ENCODE measurements at regions not wholly inside any gene's neighbourhood (a gene's known extent, or its start where the extent isn't known, plus 50 kb on each side); places are given as distances from the start of the nearest gene placed in this dataset.

- peaks cover 6% of the 10 kb centered on the region for H3K36me3 Mint-ChIP-seq
- H3K27ac Mint-ChIP-seq: peak overlapping the region; percentile 12
- Histone ChIP-seq H3K27me3 (no peaks in the 10 kb centered on the region), H3K4me3 (no peak overlapping the region), H4K20me1 (ENCODE audit: low read depth) (no peaks in the 10 kb centered on the region), H3K9me3 (ENCODE audit: low read depth) (no peaks in the 10 kb centered on the region), H3F3A (ENCODE audit: low read depth) (peaks cover 8% of the 10 kb centered on the region), H3K4me1 (peaks cover 9% of the 10 kb centered on the region), H3K36me3 (no peaks in the 10 kb centered on the region), H3K4me2 (no peak overlapping the region), H3K79me2 (ENCODE audit: low read depth) (no peaks in the 10 kb centered on the region), H3K27ac (no peak overlapping the region), H3K9ac (no peak overlapping the region), H2AFZ (replicated peaks) (no peak overlapping the region)
- H3K4me3 Mint-ChIP-seq: no peak overlapping the region
- H3K27me3 Mint-ChIP-seq (ENCODE audit: insufficient read depth, low read depth): peaks cover 14% of the 10 kb centered on the region
- peaks cover 6% of the 10 kb centered on the region for H3K4me1 Mint-ChIP-seq
- H3K9me3 Mint-ChIP-seq: peaks cover 11% of the 10 kb centered on the region
- DNase-seq (ENCODE audit: low spot score): no peak
- TF ChIP-seq CTCF (IDR thresholded peaks at IDR 0.05): no peak
- no peak for TF ChIP-seq EZH2 (IDR thresholded peaks at IDR 0.05)
- no peak for TF ChIP-seq EZH2phosphoT487 (IDR thresholded peaks at IDR 0.05)
Observed at GRCh38 chr2:121890041-121890440, 134.6 kb downstream of the TSN start.

- no peaks in the 10 kb centered on the region for H3K9me3 ChIP-seq (ENCODE audit: low read depth)
- H3K36me3 ChIP-seq: no peaks in the 10 kb centered on the region
- Mint-ChIP-seq H3K27ac (peak overlapping the region; percentile 65), H3K27me3 (ENCODE audit: insufficient read depth, low read depth) (peaks cover 13% of the 10 kb centered on the region), H3K36me3 (peaks cover 4% of the 10 kb centered on the region), H3K4me1 (peaks cover 14% of the 10 kb centered on the region), H3K4me3 (no peak overlapping the region), H3K9me3 (peaks cover 11% of the 10 kb centered on the region)
- H4K20me1 ChIP-seq (ENCODE audit: low read depth): no peaks in the 10 kb centered on the region
- DNase-seq (ENCODE audit: low spot score): no peak
- peaks cover 8% of the 10 kb centered on the region for H3F3A ChIP-seq (ENCODE audit: low read depth)
- no peak overlapping the region for H3K27ac ChIP-seq
- H3K4me1 ChIP-seq: peaks cover 9% of the 10 kb centered on the region
- no peak overlapping the region for H3K4me3 ChIP-seq
- TF ChIP-seq EZH2 (IDR thresholded peaks at IDR 0.05): no peak
- TF ChIP-seq EZH2phosphoT487 (IDR thresholded peaks at IDR 0.05): no peak
- no peak for TF ChIP-seq CTCF (IDR thresholded peaks at IDR 0.05)
- no peak overlapping the region for H3K9ac ChIP-seq
- no peaks in the 10 kb centered on the region for H3K27me3 ChIP-seq
- H3K4me2 ChIP-seq: no peak overlapping the region
- H2AFZ ChIP-seq (replicated peaks): no peak overlapping the region
- no peaks in the 10 kb centered on the region for H3K79me2 ChIP-seq (ENCODE audit: low read depth)
Observed at GRCh38 chr2:121895723-121896571, 140.5 kb downstream of the TSN start.

- peak; percentile 55 for TF ChIP-seq CTCF (IDR thresholded peaks at IDR 0.05)
- TF ChIP-seq EZH2 (IDR thresholded peaks at IDR 0.05): no peak
- no peak for TF ChIP-seq EZH2phosphoT487 (IDR thresholded peaks at IDR 0.05)
- Histone ChIP-seq H3K4me1 (peaks cover 9% of the 10 kb centered on the region), H3F3A (ENCODE audit: low read depth) (peaks cover 8% of the 10 kb centered on the region), H3K36me3 (no peaks in the 10 kb centered on the region), H3K9me3 (ENCODE audit: low read depth) (no peaks in the 10 kb centered on the region), H4K20me1 (ENCODE audit: low read depth) (no peaks in the 10 kb centered on the region), H3K9ac (no peak overlapping the region), H2AFZ (replicated peaks) (peak overlapping the region; percentile 14), H3K4me3 (no peak overlapping the region), H3K79me2 (ENCODE audit: low read depth) (no peaks in the 10 kb centered on the region), H3K27me3 (no peaks in the 10 kb centered on the region), H3K4me2 (no peak overlapping the region), H3K27ac (no peak overlapping the region)
- peaks cover 2% of the 10 kb centered on the region for H3K9me3 Mint-ChIP-seq
- peaks cover 15% of the 10 kb centered on the region for H3K4me1 Mint-ChIP-seq
- peak; percentile 46 for DNase-seq (ENCODE audit: low spot score)
- H3K36me3 Mint-ChIP-seq: no peaks in the 10 kb centered on the region
- H3K27ac Mint-ChIP-seq: peak overlapping the region; percentile 82
- H3K27me3 Mint-ChIP-seq (ENCODE audit: insufficient read depth, low read depth): peaks cover 13% of the 10 kb centered on the region
- H3K4me3 Mint-ChIP-seq: no peak overlapping the region
Observed at GRCh38 chr2:121897335-121897970, 142.0 kb downstream of the TSN start.

Measured in neural progenitor cell (in vitro differentiated cells).